ENCODE measurements at regions not wholly inside any gene's neighbourhood (a gene's known extent, or its start where the extent isn't known, plus 50 kb on each side); places are given as distances from the start of the nearest gene placed in this dataset.
A peak's percentile ranks its signal among the peaks of the same experiment; 100 is the strongest.

DNA sequence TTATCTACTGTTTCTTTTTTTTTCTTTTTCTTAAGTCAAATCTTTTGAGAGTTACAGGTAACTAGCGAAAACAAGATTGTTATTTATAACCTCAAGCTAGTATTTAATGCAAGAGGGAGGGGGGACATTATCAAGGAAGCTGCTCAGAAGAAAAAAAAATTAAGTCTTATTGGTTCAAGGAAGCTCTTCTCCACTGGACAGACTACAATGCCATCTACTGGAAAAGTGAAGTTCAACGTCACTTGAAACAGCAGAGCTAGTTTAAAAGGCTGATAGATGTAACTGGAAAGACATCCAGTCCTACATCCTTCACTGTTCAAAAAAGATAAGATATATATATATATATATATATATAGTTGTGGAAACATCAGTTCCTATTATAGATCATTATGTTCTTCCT is 418.0 kb upstream of the PSMD7 start:
- DNase-seq: peak; percentile 48

- no peak for DNase-seq
These were observed 419.5 kb upstream of the PSMD7 start for GRCh38 chr16:73877150-73877549.

GRCh38 chr16:73875996-73876690 is 420.5 kb upstream of the PSMD7 start:
- no peak for DNase-seq

GRCh38 chr16:73874324-73874723 is 422.3 kb upstream of the PSMD7 start:
- no peak for DNase-seq

GRCh38 chr16:73873643-73874042 is 423.0 kb upstream of the PSMD7 start:
- DNase-seq: no peak

GRCh38 chr16:73872856-73873255 is 423.8 kb upstream of the PSMD7 start:
- DNase-seq: no peak

DNA sequence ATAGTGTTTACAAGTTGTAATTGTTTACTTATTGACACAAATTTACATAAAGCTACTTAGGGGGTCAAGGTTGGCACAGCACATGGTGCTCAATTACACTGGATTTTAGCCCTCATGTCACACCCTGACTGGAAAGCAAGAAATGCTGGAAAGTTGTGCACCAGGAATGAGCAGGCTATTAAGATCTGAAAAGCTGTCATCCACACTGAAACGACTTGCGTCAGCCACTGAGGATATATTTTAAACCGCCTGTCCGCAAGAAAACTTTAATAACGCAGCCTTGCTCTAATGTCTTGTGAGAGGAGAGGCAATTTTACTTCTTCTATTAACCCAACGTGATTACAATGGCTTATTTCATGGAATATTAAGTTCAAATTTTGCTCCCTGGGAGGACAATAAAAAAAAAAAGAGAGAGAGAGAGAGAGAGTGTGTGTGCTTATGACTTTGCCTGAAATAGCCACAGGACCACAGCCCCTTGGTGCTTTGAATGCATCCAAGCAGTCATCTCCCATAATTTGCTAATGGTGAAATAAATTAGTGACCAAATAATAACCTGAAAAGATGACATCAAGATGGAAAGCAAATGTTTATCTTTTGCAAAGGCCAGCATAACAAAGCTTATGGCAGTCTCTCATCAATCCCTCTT is 425.4 kb upstream of the PSMD7 start:
- no peak for DNase-seq

GRCh38 chr16:73869126-73869525 is 427.5 kb upstream of the PSMD7 start:
- DNase-seq: no peak

GRCh38 chr16:73864868-73865267 is 431.7 kb upstream of the PSMD7 start:
- no peak for DNase-seq

GRCh38 chr16:73858326-73858725 is 438.3 kb upstream of the PSMD7 start:
- DNase-seq: no peak

DNA sequence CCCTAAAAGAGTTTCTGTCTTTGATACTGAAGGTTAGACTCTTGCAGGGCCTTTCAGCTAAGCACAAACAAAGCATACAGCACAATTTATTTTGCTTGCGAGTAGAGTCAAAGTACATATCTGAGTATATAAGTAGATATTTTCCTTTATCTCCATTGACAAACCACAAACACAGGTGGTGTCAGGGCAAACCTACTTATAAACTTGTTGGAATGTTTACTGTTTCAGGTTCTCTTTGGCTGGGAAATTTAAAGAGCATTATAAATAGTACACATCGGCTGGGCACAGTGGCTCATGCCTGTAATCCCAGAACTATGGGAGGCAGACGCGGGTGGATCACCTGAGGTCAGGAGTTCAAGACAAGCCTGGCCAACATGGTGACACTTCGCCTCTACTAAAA is 442.6 kb upstream of the PSMD7 start:
- DNase-seq: no peak

DNA sequence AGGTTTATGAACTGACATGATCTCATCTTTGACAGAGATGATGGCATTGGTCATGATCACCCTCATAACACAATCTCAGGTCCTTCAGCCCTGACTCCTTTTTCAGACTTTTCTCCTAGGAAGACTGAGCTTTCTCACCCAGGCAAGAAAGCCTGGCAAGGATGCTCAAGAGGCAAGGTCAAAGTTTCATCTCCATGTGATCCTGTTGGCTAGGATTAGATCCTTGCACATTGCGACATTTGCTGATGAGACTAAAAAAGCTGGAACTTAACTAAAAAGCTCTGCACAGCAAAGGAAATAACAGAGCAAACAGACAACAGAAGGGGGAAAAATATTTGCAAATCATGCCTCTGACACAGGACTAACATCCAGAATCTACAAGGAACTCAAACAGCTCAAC is 444.1 kb upstream of the PSMD7 start:
- no peak for DNase-seq

DNA sequence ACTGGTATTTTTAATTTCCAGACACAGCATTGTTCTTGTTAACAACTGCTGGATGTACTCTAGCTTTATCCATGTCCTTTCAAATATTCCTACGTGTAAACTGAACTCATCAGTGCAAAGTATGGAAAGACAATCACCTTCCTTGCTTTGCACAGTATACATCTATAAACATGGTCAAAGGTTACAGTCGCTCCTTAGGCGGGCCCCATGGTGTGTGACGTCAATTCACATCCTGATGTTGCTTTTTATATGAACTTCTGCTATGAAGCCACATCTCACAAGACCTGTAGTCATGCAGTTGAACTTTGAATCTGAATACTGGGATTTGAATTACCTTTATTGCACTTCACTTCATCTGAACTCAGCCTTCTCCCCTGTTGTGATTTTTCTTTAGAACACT is 447.6 kb upstream of the PSMD7 start:
- DNase-seq: no peak

- DNase-seq: no peak
These were observed 449.5 kb upstream of the PSMD7 start for GRCh38 chr16:73847090-73847489.

DNA sequence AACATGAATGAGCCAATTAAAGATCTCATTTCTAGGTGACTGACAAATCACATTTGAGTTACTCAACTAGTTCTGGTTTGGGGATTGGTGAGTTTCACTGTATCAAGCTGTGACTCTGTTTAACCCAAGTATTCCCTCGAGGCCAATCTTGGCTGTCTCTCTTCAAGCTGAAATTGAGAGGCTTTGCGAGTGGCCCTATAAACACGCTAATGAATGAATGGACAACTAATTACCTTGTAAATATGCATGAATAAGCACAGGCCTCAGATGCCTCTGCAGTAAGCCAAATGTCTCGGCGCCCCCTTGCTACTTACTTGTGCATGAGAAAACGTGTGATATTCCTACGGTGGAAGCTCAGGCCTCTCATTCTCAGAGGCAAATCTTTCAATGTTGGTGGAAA is 450.3 kb upstream of the PSMD7 start:
- DNase-seq: peak; percentile 28

GRCh38 chr16:73846007-73846330 is 450.6 kb upstream of the PSMD7 start:
- no peak for DNase-seq

- DNase-seq: no peak
These were observed 451.2 kb upstream of the PSMD7 start for GRCh38 chr16:73845238-73846006.

GRCh38 chr16:73840728-73841127 is 455.9 kb upstream of the PSMD7 start:
- DNase-seq: no peak

DNA sequence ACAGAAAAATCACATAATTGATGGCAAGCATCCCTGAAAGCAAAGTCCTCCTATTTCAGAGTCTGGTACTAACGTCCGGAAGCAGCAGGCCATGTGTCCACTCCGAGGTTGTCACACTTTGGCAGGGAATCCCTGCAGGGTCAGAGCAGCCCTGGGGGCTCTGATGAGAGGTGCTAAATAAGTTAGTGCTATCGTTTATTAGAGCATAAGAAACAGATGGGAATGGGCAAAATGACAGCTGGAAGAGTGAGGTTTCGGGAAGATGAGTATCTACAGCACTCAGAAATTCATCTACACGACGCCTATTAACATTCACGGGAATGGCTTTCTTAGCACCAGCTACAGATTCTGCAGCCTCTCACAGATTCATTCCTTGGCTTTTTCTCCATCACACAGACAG is 465.4 kb upstream of the PSMD7 start:
- DNase-seq: no peak

DNA sequence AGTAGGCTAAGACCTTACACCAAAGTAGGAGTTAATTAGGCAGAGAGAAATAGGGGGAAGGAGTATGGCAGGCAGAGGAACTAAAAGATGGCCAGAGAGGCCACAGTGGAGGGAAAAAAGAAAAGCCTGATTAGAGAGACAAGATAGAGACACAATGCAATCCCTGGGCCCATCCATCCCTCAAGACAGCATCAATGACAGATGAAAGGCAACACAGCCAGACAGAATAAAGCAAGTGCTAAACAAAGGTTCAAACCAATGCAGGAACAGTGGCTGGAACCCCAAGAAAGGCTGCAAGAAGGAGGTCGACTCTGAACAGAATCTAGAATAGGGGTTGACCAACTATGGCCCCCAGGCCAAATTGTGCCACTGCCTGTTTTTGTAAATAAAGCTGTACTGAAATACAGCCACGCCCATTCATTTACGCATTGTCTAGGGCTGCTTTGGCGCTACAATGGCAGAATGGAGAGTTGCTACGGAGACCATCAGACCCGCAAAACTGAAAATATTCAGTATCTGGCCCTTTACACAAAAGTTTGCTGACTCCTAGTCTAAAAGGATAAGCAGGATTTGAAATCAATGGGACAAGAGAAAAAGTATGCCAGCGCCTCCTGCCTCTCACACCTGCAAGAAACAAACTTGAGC is 473.3 kb upstream of the PSMD7 start:
- no peak for DNase-seq

DNA sequence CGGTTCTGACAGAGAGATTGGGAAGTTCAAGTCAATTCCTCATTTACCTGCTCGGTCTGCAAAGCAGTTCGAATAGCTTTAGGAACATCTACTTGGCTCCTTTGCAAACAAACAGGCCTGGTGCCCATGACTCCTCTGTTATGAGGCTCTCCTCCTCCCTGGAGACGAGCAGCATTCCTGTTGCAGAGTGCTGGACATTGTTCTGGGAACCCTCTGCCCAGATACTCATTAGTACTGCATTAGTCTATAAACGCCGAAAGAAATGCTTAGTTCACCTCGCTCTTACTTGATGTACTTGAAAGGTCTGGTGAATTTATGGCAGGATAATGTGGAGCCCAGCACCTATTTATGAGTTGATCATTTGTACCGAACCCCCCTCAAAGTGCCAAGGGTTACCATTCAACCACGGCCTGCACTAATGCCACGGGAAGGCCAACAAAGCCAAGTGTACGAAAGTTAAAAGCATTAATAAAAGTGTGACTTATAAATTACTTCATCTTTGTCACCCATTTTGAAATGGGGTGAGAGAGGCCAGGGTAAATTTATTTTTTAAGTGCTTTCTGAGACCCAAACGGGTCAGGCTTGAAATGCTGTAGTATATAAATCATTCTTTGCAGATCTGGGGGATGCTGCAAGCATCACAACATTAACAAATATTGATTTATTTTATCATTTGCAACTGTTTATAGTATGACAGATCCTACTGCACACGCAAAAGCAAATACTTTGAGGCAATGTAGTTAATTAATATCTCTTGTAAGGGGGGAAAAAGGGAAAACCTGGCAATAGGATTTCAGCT is 478.9 kb upstream of the PSMD7 start:
- DNase-seq: no peak

- DNase-seq: no peak
These were observed 483.1 kb upstream of the PSMD7 start for GRCh38 chr16:73813527-73813926.

- DNase-seq: no peak
These were observed 492.2 kb upstream of the PSMD7 start for GRCh38 chr16:73804456-73804855.

Measured in NCI-H69 (cell line).